ENCODE measurements at regions not wholly inside any gene's neighbourhood (a gene's known extent, or its start where the extent isn't known, plus 50 kb on each side); places are given as distances from the start of the nearest gene placed in this dataset.

DNA sequence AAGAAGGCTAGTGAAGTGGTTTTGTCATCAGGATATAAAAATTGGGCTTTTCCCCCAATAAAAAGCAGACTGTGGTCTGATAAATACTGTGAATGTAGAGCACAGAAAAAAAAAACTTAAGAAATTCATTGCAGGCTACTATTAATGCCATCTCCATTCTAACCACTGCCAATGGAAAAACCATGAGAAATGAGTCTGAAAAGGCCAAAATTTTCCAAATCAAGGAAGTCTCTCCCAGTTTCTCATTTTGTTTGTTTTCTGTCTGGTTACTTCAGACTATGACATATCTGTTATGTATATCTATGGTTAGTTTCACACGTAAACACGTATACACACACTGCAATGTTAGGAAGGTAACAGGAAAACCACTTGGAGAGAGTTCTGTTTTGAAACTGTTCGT is 193.6 kb upstream of the TSC22D1 start:
- no peaks in the 10 kb centered on the region for H3K36me3 ChIP-seq (replicated peaks)
- H3K27ac ChIP-seq: no peak overlapping the region
- no peak for TF ChIP-seq CTCF (IDR thresholded peaks at IDR 0.05; ENCODE audit: low read depth, low read length, missing control alignments)
- H3K27me3 ChIP-seq (replicated peaks): no peaks in the 10 kb centered on the region
- DNase-seq: no peak
- in situ Hi-C loops (cut with HindIII; ENCODE audit: low pct_ligation_motif_present, low sequenced_read_pairs): no loop called here
- H3K4me3 ChIP-seq (ENCODE audit: low read depth, low read length): no peak overlapping the region

- Histone ChIP-seq H3K4me3 (ENCODE audit: low read depth, low read length) (no peak overlapping the region), H3K27ac (no peak overlapping the region), H3K27me3 (replicated peaks) (no peaks in the 10 kb centered on the region), H3K36me3 (replicated peaks) (no peaks in the 10 kb centered on the region)
- in situ Hi-C loops (cut with HindIII; ENCODE audit: low pct_ligation_motif_present, low sequenced_read_pairs): no loop called here
- no peak for DNase-seq
- no peak for TF ChIP-seq CTCF (IDR thresholded peaks at IDR 0.05; ENCODE audit: low read depth, low read length, missing control alignments)
These were observed 192.8 kb upstream of the TSC22D1 start for GRCh38 chr13:44768775-44769581.

- Histone ChIP-seq H3K36me3 (replicated peaks) (no peaks in the 10 kb centered on the region), H3K27ac (no peak overlapping the region), H3K27me3 (replicated peaks) (no peaks in the 10 kb centered on the region), H3K4me3 (ENCODE audit: low read depth, low read length) (no peak overlapping the region)
- in situ Hi-C loops (cut with HindIII; ENCODE audit: low pct_ligation_motif_present, low sequenced_read_pairs): no loop called here
- TF ChIP-seq CTCF (IDR thresholded peaks at IDR 0.05; ENCODE audit: low read depth, low read length, missing control alignments): no peak
- no peak for DNase-seq
These were observed 192.1 kb upstream of the TSC22D1 start for GRCh38 chr13:44768239-44768638.

GRCh38 chr13:44765001-44765471 is 188.9 kb upstream of the TSC22D1 start:
- no peak for DNase-seq
- Histone ChIP-seq H3K4me3 (ENCODE audit: low read depth, low read length) (no peak overlapping the region), H3K27ac (no peak overlapping the region), H3K36me3 (replicated peaks) (no peaks in the 10 kb centered on the region), H3K27me3 (replicated peaks) (no peaks in the 10 kb centered on the region)
- no peak for TF ChIP-seq CTCF (IDR thresholded peaks at IDR 0.05; ENCODE audit: low read depth, low read length, missing control alignments)
- in situ Hi-C loops (cut with HindIII; ENCODE audit: low pct_ligation_motif_present, low sequenced_read_pairs): no loop called here

GRCh38 chr13:44764302-44764692 is 188.2 kb upstream of the TSC22D1 start:
- Histone ChIP-seq H3K4me3 (ENCODE audit: low read depth, low read length) (no peak overlapping the region), H3K27ac (no peak overlapping the region), H3K27me3 (replicated peaks) (no peaks in the 10 kb centered on the region), H3K36me3 (replicated peaks) (no peaks in the 10 kb centered on the region)
- no peak for DNase-seq
- in situ Hi-C loops (cut with HindIII; ENCODE audit: low pct_ligation_motif_present, low sequenced_read_pairs): no loop called here
- TF ChIP-seq CTCF (IDR thresholded peaks at IDR 0.05; ENCODE audit: low read depth, low read length, missing control alignments): no peak
